ENCODE measurements at regions not wholly inside any gene's neighbourhood (a gene's known extent, or its start where the extent isn't known, plus 50 kb on each side); places are given as distances from the start of the nearest gene placed in this dataset.
A peak's percentile ranks its signal among the peaks of the same experiment; 100 is the strongest.
"Not testable (repeated sequence)": the region's sequence is repeated elsewhere in the genome, so short reads cannot be mapped to it uniquely, and the experiment has no call there.

- H3K18ac ChIP-seq (ENCODE audit: low read depth, low read length); H3K9me1 ChIP-seq (ENCODE audit: insufficient read depth, low read length); H3K36me3 ChIP-seq (ENCODE audit: control insufficient read depth, insufficient read depth, low read length); H3K56ac ChIP-seq (ENCODE audit: extremely low read depth, insufficient read depth, low read length); H2AK5ac ChIP-seq (ENCODE audit: low read depth, low read length); H3K4me3 ChIP-seq (ENCODE audit: insufficient read depth, low read depth, low read length); H4K91ac ChIP-seq (ENCODE audit: insufficient read depth, low read depth, low read length); H3K27me3 ChIP-seq (ENCODE audit: control insufficient read depth, insufficient read depth, low read length); H3K23ac ChIP-seq (ENCODE audit: low read depth, low read length); H2BK120ac ChIP-seq (ENCODE audit: low read depth, low read length); DNase-seq; H3K79me1 ChIP-seq (ENCODE audit: low read depth in 1 of 2, low read length in 2 of 2); H3K4me1 ChIP-seq (ENCODE audit: control insufficient read depth, insufficient read depth, low read length); BruUV-seq (replicated peaks); H2AFZ ChIP-seq (replicated peaks; ENCODE audit: low read length, poor library complexity); H3K14ac ChIP-seq (replicated peaks; ENCODE audit: low read depth, low read length); H3K4me2 ChIP-seq (ENCODE audit: low read depth, low read length); H3K4ac ChIP-seq (ENCODE audit: low read depth, low read length); H4K8ac ChIP-seq (ENCODE audit: low read depth in 2 of 2, low read length in 2 of 2); dilution Hi-C loops (cut with HindIII; ENCODE audit: low sequenced_read_pairs, unreplicated experiment); H3K27ac ChIP-seq (ENCODE audit: insufficient read depth, low read length); H3K9ac ChIP-seq (ENCODE audit: low read depth, low read length); H3K9me3 ChIP-seq (ENCODE audit: control insufficient read depth, insufficient read depth, low read length); POLR2A ChIA-PET (ENCODE audit: unreplicated experiment); H2BK5ac ChIP-seq (ENCODE audit: low read depth, low read length, poor library complexity, severe bottlenecking); CTCF ChIA-PET; H2BK20ac ChIP-seq (ENCODE audit: low read depth, low read length); H2AK9ac ChIP-seq (replicated peaks; ENCODE audit: low read depth, low read length, poor library complexity); H4K5ac ChIP-seq (ENCODE audit: low read depth, low read length); H4K20me1 ChIP-seq (ENCODE audit: insufficient read depth, low read length); H2BK15ac ChIP-seq (ENCODE audit: low read depth, low read length): not testable (repeated sequence)
- intact Hi-C loops (cut with micrococcal nuclease) (loop anchor here (5.0 kb wide), 1 partner anchor 525 kb away; no protein-coding TSS in a partner anchor), in situ Hi-C loops (cut with MboI; ENCODE audit: low sequenced_read_pairs) (loop anchor here (10.0 kb wide), 1 partner anchor 1968 kb away; no protein-coding TSS in a partner anchor)
- WGBS, 2 experiments (ENCODE audit: extremely low coverage in 2 of 2, insufficient read length in 1 of 2), result no CpG with 5 or more reads among the region's 21 CpGs
- ATAC-seq (ENCODE audit: low read depth), result peak; percentile 65
Observed at GRCh38 chr15:99796940-99797870, 64.0 kb upstream of the LYSMD4 start.
